Upper lobe of right lung (tissue), 1 donor: ENCODE measurements at regions not wholly inside any gene's neighbourhood (a gene's known extent, or its start where the extent isn't known, plus 50 kb on each side); places are given as distances from the start of the nearest gene placed in this dataset.

Experiments used
- ATAC-seq: fragments of 200-7000 bp; cut with Tn5 transposase; one replicate; pipeline ENCODE4 v1.9.1; 2020; ENCODE audit warnings: mild to moderate bottlenecking, moderate library complexity
- DNase-seq: peaks from one replicate; pipeline ENCODE4 v3.0.0-alpha.2; 2020
- H3K27ac ChIP-seq: fragments of 200-600 bp; one replicate; pipeline ENCODE4 v1.8.0; 2022
- H3K27me3 ChIP-seq: fragments of 200-600 bp; one replicate; pipeline ENCODE4 v1.8.0; 2022; ENCODE audit warnings: mild to moderate bottlenecking
- H3K36me3 ChIP-seq: fragments of 200-600 bp; one replicate; pipeline ENCODE4 v1.8.0; 2022
- H3K4me1 ChIP-seq: fragments of 200-600 bp; one replicate; pipeline ENCODE4 v1.8.0; 2022
- H3K4me3 ChIP-seq: fragments of 200-600 bp; one replicate; pipeline ENCODE4 v1.8.0; 2022; ENCODE audit warnings: mild to moderate bottlenecking
- H3K9me3 ChIP-seq: fragments of 200-600 bp; one replicate; pipeline ENCODE4 v1.8.0; 2022
- intact Hi-C: fragments of 100-400 bp; cut with DNase I; formaldehyde crosslinking; loops from one replicate; pipeline ENCODE4 v1.11.0; 2022
- TF ChIP-seq, protein P1 (sequence below): fragments of 200-600 bp; IDR thresholded peaks from one replicate; pipeline ENCODE4 v1.8.0; 2022; ENCODE audit warnings: antibody characterized with exemption
- donor health status: DM: no; HTN: yes; CAD: no; lungs with severe emphysema.

DNA sequence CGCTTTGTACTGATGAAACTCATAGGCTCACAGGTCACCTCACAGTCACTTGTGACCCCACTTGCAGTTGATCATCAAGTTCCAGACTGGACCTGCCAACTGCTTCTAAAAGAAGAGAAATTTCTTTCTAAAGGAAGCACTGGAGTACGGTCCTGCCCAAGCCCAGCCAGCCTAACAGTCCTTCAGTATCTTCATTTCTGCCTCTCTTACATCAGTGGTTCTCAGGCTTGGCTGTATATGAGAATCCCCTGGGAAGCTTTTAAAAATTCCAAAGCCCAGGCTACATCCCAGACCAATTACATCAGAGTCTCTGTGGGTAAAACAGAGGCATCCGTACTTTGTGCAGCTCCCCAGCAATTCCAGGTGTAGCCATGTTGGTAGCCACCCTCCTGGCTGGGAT is 282.1 kb downstream of the NFIB start:
- peaks cover 17% of the 10 kb centered on the region for H3K4me1 ChIP-seq
- no peaks in the 10 kb centered on the region for H3K27me3 ChIP-seq
- intact Hi-C loops = no loop called here
- no peak overlapping the region for H3K27ac ChIP-seq
- TF ChIP-seq, protein P1, sequence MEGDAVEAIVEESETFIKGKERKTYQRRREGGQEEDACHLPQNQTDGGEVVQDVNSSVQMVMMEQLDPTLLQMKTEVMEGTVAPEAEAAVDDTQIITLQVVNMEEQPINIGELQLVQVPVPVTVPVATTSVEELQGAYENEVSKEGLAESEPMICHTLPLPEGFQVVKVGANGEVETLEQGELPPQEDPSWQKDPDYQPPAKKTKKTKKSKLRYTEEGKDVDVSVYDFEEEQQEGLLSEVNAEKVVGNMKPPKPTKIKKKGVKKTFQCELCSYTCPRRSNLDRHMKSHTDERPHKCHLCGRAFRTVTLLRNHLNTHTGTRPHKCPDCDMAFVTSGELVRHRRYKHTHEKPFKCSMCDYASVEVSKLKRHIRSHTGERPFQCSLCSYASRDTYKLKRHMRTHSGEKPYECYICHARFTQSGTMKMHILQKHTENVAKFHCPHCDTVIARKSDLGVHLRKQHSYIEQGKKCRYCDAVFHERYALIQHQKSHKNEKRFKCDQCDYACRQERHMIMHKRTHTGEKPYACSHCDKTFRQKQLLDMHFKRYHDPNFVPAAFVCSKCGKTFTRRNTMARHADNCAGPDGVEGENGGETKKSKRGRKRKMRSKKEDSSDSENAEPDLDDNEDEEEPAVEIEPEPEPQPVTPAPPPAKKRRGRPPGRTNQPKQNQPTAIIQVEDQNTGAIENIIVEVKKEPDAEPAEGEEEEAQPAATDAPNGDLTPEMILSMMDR = no peak
- no peaks in the 10 kb centered on the region for H3K36me3 ChIP-seq
- DNase-seq = no peak
- no peak for ATAC-seq
- no peak overlapping the region for H3K4me3 ChIP-seq
- H3K9me3 ChIP-seq = no peaks in the 10 kb centered on the region

DNA sequence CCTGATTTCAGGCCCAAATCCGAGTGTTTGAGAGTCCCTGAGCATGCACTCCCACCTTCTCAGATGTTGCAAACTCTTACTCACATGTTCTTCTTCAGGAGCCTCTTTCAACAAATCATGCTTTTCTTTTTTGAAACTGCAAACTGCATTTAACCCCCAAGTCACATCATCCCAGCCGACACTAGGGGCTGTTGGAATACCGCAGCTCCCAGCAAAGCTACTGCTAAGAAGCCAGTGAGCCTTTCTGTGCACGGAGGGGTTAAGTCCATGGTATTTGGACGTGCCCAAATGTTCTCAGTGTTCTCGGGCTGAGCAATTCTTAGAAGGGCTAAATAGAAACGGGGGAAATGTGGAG is 282.9 kb downstream of the NFIB start:
- Histone ChIP-seq H3K27ac (peak overlapping the region; percentile 67), H3K36me3 (no peaks in the 10 kb centered on the region), H3K9me3 (no peaks in the 10 kb centered on the region), H3K4me1 (peaks cover 18% of the 10 kb centered on the region), H3K27me3 (no peaks in the 10 kb centered on the region), H3K4me3 (no peak overlapping the region)
- ATAC-seq (peak; percentile 35), DNase-seq (no peak)
- intact Hi-C loops = no loop called here
- TF ChIP-seq, protein P1 = no peak

DNA sequence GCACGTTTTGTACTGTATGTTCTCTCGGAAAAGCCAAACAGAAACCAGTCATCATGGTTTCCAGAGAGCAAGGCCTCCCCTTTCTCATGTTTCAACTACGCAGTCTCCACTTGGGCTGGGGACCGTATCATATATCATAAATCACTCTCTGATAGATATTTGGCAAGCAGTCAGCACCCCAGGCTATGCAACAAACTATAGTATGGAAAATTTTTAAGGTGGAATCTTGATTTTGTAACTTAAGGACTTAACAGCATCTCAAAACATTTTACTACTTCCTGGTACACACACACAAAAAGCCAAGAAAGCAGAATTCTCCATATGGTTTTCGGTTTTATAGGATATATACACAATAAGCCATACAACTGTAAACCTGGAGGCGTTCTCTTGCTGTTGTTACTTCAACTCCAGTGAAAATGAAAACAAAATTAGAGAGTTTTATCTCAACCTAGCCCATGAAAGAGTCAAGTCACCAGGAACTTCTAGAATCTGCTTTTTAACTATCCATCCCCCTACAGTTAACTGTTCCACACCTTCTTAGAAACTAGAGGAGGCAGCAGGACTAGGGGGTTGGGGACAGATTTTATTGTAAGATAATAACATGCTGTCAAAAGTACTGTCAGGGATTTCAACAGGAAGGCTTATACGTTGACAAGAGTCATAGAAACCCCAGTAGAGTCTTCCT is 283.4 kb downstream of the NFIB start:
- ATAC-seq (no peak), DNase-seq (no peak)
- H3K36me3 ChIP-seq = no peaks in the 10 kb centered on the region
- peaks cover 18% of the 10 kb centered on the region for H3K4me1 ChIP-seq
- peak overlapping the region; percentile 67 for H3K27ac ChIP-seq
- H3K9me3 ChIP-seq = no peaks in the 10 kb centered on the region
- TF ChIP-seq, protein P1 = no peak
- intact Hi-C loops = no loop called here
- peak overlapping the region; percentile 8 for H3K4me3 ChIP-seq
- no peaks in the 10 kb centered on the region for H3K27me3 ChIP-seq

DNA sequence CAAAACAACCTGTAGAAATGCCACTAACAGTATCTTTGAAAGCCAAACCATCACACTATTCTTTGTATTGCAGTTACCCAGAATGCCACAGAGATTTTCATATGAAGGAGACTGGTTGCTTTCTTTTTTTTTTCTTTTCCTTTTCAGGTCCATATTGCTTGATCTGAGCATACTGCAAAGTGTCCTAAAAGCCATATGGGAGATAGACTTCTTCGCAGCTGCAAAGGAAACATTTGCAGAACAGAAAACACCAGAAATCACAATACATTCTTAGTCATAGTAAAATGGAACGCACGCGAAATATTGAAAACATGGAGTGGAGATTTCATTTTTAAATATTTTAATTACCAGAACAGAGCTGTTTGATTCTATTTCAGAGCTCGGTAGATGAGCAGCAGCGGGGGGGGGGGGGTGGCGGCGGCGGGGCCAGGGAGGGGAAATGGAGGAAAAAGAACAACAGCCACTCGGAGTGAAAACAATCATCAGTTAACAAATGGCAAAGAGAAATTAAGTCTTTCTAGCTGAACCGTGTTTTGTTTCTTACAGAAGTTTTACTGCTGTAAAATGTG is 284.1 kb downstream of the NFIB start:
- DNase-seq (no peak), ATAC-seq (no peak)
- no peaks in the 10 kb centered on the region for H3K36me3 ChIP-seq
- TF ChIP-seq, protein P1 = no peak
- H3K4me3 ChIP-seq = peak overlapping the region; percentile 8
- peak overlapping the region; percentile 67 for H3K27ac ChIP-seq
- H3K27me3 ChIP-seq = no peaks in the 10 kb centered on the region
- intact Hi-C loops = no loop called here
- peaks cover 18% of the 10 kb centered on the region for H3K4me1 ChIP-seq
- H3K9me3 ChIP-seq = no peaks in the 10 kb centered on the region

DNA sequence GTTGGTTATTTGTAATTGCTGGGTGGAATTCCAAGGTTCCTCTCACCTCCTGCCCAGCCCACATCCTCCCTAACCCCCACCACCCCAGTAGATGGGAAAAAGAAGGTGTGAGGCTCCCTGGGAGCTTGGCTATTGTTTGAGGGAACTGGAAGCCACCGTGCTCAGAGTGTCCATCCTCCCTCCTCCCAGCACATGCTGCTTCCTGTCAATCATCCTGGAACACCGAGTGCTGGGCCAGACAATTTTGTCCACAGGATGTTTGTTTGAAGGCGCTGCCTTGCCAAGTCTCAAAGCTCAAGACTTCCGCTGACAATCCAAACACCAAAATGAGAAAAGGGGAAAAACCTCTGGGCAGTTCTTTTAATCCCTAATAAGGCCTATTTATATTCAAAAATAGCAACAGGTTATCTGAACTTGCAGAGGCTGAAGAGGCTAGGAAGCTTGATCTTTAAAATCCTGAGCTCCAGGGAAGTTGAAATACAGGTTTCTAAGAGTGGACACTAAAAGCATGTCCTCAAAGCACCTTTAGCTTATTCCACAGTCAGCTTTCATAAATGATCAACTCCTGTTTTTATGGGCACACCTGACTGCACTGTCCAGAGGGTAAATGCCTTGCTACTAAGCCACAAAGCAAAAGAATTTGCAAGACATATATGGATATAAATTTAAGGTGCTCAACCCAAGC is 286.7 kb downstream of the NFIB start:
- H3K4me3 ChIP-seq = no peak overlapping the region
- peak overlapping the region; percentile 27 for H3K27ac ChIP-seq
- peak; percentile 66 for DNase-seq
- H3K9me3 ChIP-seq = no peaks in the 10 kb centered on the region
- TF ChIP-seq, protein P1 = no peak
- H3K36me3 ChIP-seq = no peaks in the 10 kb centered on the region
- no peaks in the 10 kb centered on the region for H3K27me3 ChIP-seq
- H3K4me1 ChIP-seq = peaks cover 18% of the 10 kb centered on the region
- intact Hi-C loops = no loop called here
- peak; percentile 88 for ATAC-seq
